ENCODE measurements at regions not wholly inside any gene's neighbourhood (a gene's known extent, or its start where the extent isn't known, plus 50 kb on each side); places are given as distances from the start of the nearest gene placed in this dataset.

GRCh38 chr1:34625521-34626015 lies 129.3 kb upstream of the GJB5 start:
- TF ChIP-seq CTCF (IDR thresholded peaks at IDR 0.05) (no peak), TCF7L2 (IDR thresholded peaks at IDR 0.05; ENCODE audit: low read depth, low read length) (no peak), POLR2AphosphoS5 (IDR thresholded peaks at IDR 0.05; ENCODE audit: low read depth, low read length) (no peak)

Data from Panc1 (cell line).